HFF-Myc (cell line): ENCODE measurements at regions not wholly inside any gene's neighbourhood (a gene's known extent, or its start where the extent isn't known, plus 50 kb on each side); places are given as distances from the start of the nearest gene placed in this dataset.
A peak's percentile ranks its signal among the peaks of the same experiment; 100 is the strongest.

ENCODE experiments used
- DNase-seq: peaks from one replicate; pipeline ENCODE4 v3.0.0-alpha.2; 2011; ENCODE audit warnings: low read depth; ENCODE audit errors: extremely low read depth
- H3K4me3 ChIP-seq: replicated peaks from 2 replicates; pipeline ENCODE4 v1.5.1; 2011; ENCODE audit warnings: low read depth, mild to moderate bottlenecking, control low read depth, low read length
- CTCF ChIP-seq: IDR thresholded peaks from 2 replicates; pipeline ENCODE4 v1.5.1; 2012; ENCODE audit warnings: mild to moderate bottlenecking, low read depth, low read length, control low read depth; ENCODE audit errors: missing control alignments

- H3K4me3 ChIP-seq, result no peak overlapping the region
- DNase-seq, result no peak
- TF ChIP-seq CTCF, result peak; percentile 6
Observed at GRCh38 chr13:71285700-71286099, 581.3 kb downstream of the DACH1 start.

GRCh38 chr13:71278512-71278911 lies 588.5 kb downstream of the DACH1 start:
- DNase-seq, result no peak
- TF ChIP-seq CTCF, result no peak
- no peak overlapping the region for H3K4me3 ChIP-seq

GRCh38 chr13:71274923-71275608 lies 591.9 kb downstream of the DACH1 start:
- no peak overlapping the region for H3K4me3 ChIP-seq
- DNase-seq, result no peak

GRCh38 chr13:71261256-71261655 lies 605.7 kb downstream of the DACH1 start:
- H3K4me3 ChIP-seq, result no peak overlapping the region
- no peak for DNase-seq
- no peak for TF ChIP-seq CTCF

More at GRCh38 chr13:71274923-71275608, 591.9 kb downstream of the DACH1 start:
- TF ChIP-seq CTCF, result no peak

- no peak overlapping the region for H3K4me3 ChIP-seq
- no peak for DNase-seq
Observed at GRCh38 chr13:71260246-71260645, 606.8 kb downstream of the DACH1 start.

GRCh38 chr13:71255633-71256032 lies 611.4 kb downstream of the DACH1 start:
- no peak overlapping the region for H3K4me3 ChIP-seq
- TF ChIP-seq CTCF, result no peak
- no peak for DNase-seq

More at GRCh38 chr13:71260246-71260645, 606.8 kb downstream of the DACH1 start:
- TF ChIP-seq CTCF, result no peak

- H3K4me3 ChIP-seq, result no peak overlapping the region
- no peak for DNase-seq
- TF ChIP-seq CTCF, result no peak
Observed at GRCh38 chr13:71254384-71254783, 612.6 kb downstream of the DACH1 start.
